Type B pancreatic cell (in vitro differentiated cells): ENCODE measurements at regions not wholly inside any gene's neighbourhood (a gene's known extent, or its start where the extent isn't known, plus 50 kb on each side); places are given as distances from the start of the nearest gene placed in this dataset.

Experiments used
- DNase-seq: peaks from one replicate; pipeline ENCODE4 v3.0.0; 2021; ENCODE audit warnings: mixed read lengths; ENCODE audit not compliant: unreplicated experiment; ENCODE audit errors: extremely low spot score
- H3K27ac Mint-ChIP-seq: 2 replicates; pipeline ENCODE4 v1.8.0; 2021; ENCODE audit warnings: mild to moderate bottlenecking, mixed read lengths
- H3K27me3 Mint-ChIP-seq: 2 replicates; pipeline ENCODE4 v1.8.0; 2021; ENCODE audit warnings: mixed read lengths
- H3K36me3 Mint-ChIP-seq: 2 replicates; pipeline ENCODE4 v1.8.0; 2021; ENCODE audit warnings: mixed read lengths
- H3K4me1 Mint-ChIP-seq: one replicate; pipeline ENCODE4 v1.8.0; 2021; ENCODE audit warnings: mixed read lengths; ENCODE audit not compliant: unreplicated experiment
- H3K4me3 Mint-ChIP-seq: 2 replicates; pipeline ENCODE4 v1.8.0; 2021; ENCODE audit warnings: mild to moderate bottlenecking, mixed read lengths
- H3K9me3 Mint-ChIP-seq: 2 replicates; pipeline ENCODE4 v1.8.0; 2021; ENCODE audit warnings: mixed read lengths
- CTCF ChIP-seq: fragments of 200-600 bp; sonication (generic); conservative IDR thresholded peaks from 2 replicates; pipeline ENCODE4 v1.5.0; 2021; ENCODE audit warnings: antibody characterized with exemption, mild to moderate bottlenecking

- DNase-seq, result no peak
- TF ChIP-seq CTCF, result no peak
- H3K27me3 Mint-ChIP-seq, result peaks cover 2% of the 10 kb centered on the region
- peaks cover 31% of the 10 kb centered on the region for H3K4me1 Mint-ChIP-seq
- no peaks in the 10 kb centered on the region for H3K9me3 Mint-ChIP-seq
- no peaks in the 10 kb centered on the region for H3K36me3 Mint-ChIP-seq
- no peak overlapping the region for H3K27ac Mint-ChIP-seq
- no peak overlapping the region for H3K4me3 Mint-ChIP-seq
Measured at GRCh38 chr6:163964789-163965188, 550.3 kb downstream of the QKI start.

- H3K27ac Mint-ChIP-seq, result no peak overlapping the region
Measured at GRCh38 chr6:163963205-163964120, 548.9 kb downstream of the QKI start.

GRCh38 chr6:163962627-163963117 is 548.2 kb downstream of the QKI start:
- TF ChIP-seq CTCF, result no peak
- Mint-ChIP-seq H3K27me3 (peaks cover 4% of the 10 kb centered on the region), H3K9me3 (no peaks in the 10 kb centered on the region), H3K4me3 (no peak overlapping the region), H3K36me3 (no peaks in the 10 kb centered on the region), H3K27ac (no peak overlapping the region), H3K4me1 (peaks cover 44% of the 10 kb centered on the region)
- DNase-seq, result no peak

More at GRCh38 chr6:163963205-163964120, 548.9 kb downstream of the QKI start:
- Mint-ChIP-seq H3K27me3 (peaks cover 4% of the 10 kb centered on the region), H3K9me3 (no peaks in the 10 kb centered on the region), H3K4me1 (peaks cover 38% of the 10 kb centered on the region), H3K4me3 (no peak overlapping the region), H3K36me3 (no peaks in the 10 kb centered on the region)
- TF ChIP-seq CTCF, result no peak
- no peak for DNase-seq

GRCh38 chr6:163960128-163960527 is 545.6 kb downstream of the QKI start:
- H3K27me3 Mint-ChIP-seq, result peaks cover 4% of the 10 kb centered on the region
- H3K36me3 Mint-ChIP-seq, result no peaks in the 10 kb centered on the region
- no peak for TF ChIP-seq CTCF
- H3K27ac Mint-ChIP-seq, result no peak overlapping the region
- H3K9me3 Mint-ChIP-seq, result no peaks in the 10 kb centered on the region
- peaks cover 25% of the 10 kb centered on the region for H3K4me1 Mint-ChIP-seq
- DNase-seq, result no peak
- no peak overlapping the region for H3K4me3 Mint-ChIP-seq

- H3K27ac Mint-ChIP-seq, result no peak overlapping the region
- H3K4me1 Mint-ChIP-seq, result peaks cover 22% of the 10 kb centered on the region
- TF ChIP-seq CTCF, result no peak
- H3K4me3 Mint-ChIP-seq, result no peak overlapping the region
- H3K36me3 Mint-ChIP-seq, result no peaks in the 10 kb centered on the region
- no peaks in the 10 kb centered on the region for H3K9me3 Mint-ChIP-seq
- H3K27me3 Mint-ChIP-seq, result peaks cover 4% of the 10 kb centered on the region
- DNase-seq, result no peak
Measured at GRCh38 chr6:163958646-163959045, 544.1 kb downstream of the QKI start.
